Esophagus muscularis mucosa (tissue), 4 donors: ENCODE measurements at regions not wholly inside any gene's neighbourhood (a gene's known extent, or its start where the extent isn't known, plus 50 kb on each side); places are given as distances from the start of the nearest gene placed in this dataset.

ENCODE experiments used
- CTCF ChIP-seq, 3 experiments: fragments of 200-600 bp in 2 of 3; fragments of 450-650 bp in 1 of 3; sonication (generic) in 2 of 3; IDR thresholded peaks; one replicate each; pipeline ENCODE4 v1.5.1; 2017 to 2019; ENCODE audit warnings: antibody characterized with exemption in 3 of 3, mild to moderate bottlenecking in 2 of 3, moderate library complexity in 1 of 3
- EP300 ChIP-seq: sonication (generic); formaldehyde crosslinking; IDR thresholded peaks from one replicate; pipeline ENCODE4 v1.6.1; 2017; ENCODE audit warnings: antibody characterized with exemption
- POLR2AphosphoS5 ChIP-seq, 2 donors: sonication (generic); formaldehyde crosslinking; IDR thresholded peaks; one replicate each; pipeline ENCODE4 v1.6.1; 2017; ENCODE audit warnings: antibody characterized with exemption in 2 of 2

- TF ChIP-seq EP300 (no peak), POLR2AphosphoS5 (IDR thresholded peaks at IDR 0.05) (no peak), CTCF (IDR thresholded peaks at IDR 0.05) (no peak)
Measured at GRCh38 chr4:78691334-78691754, 84.8 kb upstream of the BMP2K start.
